Lower leg skin (tissue), 4 donors: ENCODE measurements at regions not wholly inside any gene's neighbourhood (a gene's known extent, or its start where the extent isn't known, plus 50 kb on each side); places are given as distances from the start of the nearest gene placed in this dataset.

Experiments
- DNase-seq, 2 donors: peaks; one replicate each; pipeline ENCODE4 v3.0.0-alpha.2; 2019; ENCODE audit warnings: low spot score in 2 of 2
- H3K4me3 ChIP-seq: fragments of 200-600 bp; sonication (generic); 2 replicates; pipeline ENCODE4 v1.5.1; 2017; ENCODE audit warnings: mild to moderate bottlenecking, low read depth; ENCODE audit not compliant: poor library complexity, severe bottlenecking
- POLR2A ChIP-seq, 2 donors: fragments of 450-650 bp; IDR thresholded peaks; one replicate each; pipeline ENCODE4 v1.6.1; 2016 to 2017; ENCODE audit warnings: antibody characterized with exemption in 2 of 2, mild to moderate bottlenecking in 1 of 2, moderate library complexity in 1 of 2
- WGBS, 2 donors: methylation state at CpG; one replicate each; pipeline ENCODE4 v1.1.5; 2018; 5-methylcytosine and 5-hydroxymethylcytosine counted together
- intact Hi-C: fragments of 100-400 bp; cut with DNase I; formaldehyde crosslinking; loops from one replicate; pipeline ENCODE4 v1.15.0; 2023; ENCODE audit warnings: low total_unique reads
- TF ChIP-seq, protein P1 (sequence below), 3 donors: fragments of 450-650 bp; IDR thresholded peaks; one replicate each; pipeline ENCODE4 v1.5.1; 2016; ENCODE audit warnings: antibody characterized with exemption in 3 of 3, mild to moderate bottlenecking in 3 of 3, moderate library complexity in 2 of 3

DNA sequence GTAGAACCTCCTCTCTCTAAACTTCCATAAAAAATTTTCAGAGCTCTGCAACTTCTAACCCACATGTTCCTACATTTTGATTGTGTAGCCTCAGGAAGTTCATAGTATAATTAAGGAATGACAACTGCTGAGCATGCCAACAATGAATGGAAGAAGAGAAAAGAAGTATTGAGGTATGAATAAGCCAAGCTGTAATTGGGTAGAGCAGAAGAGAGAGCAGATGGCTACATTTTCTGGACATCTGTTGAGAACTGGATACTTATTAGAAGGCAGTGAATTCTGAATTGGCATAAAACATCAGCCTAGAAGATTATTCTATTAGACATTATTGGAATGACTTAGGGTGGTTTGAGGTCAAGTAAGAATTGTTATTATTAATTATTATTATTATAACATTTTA, 728.3 kb upstream of the PHF14 start:
- no peak overlapping the region for H3K4me3 ChIP-seq
- no peak for DNase-seq
- intact Hi-C loops = no loop called here
- TF ChIP-seq POLR2A (IDR thresholded peaks at IDR 0.05) = no peak
- TF ChIP-seq, protein P1, sequence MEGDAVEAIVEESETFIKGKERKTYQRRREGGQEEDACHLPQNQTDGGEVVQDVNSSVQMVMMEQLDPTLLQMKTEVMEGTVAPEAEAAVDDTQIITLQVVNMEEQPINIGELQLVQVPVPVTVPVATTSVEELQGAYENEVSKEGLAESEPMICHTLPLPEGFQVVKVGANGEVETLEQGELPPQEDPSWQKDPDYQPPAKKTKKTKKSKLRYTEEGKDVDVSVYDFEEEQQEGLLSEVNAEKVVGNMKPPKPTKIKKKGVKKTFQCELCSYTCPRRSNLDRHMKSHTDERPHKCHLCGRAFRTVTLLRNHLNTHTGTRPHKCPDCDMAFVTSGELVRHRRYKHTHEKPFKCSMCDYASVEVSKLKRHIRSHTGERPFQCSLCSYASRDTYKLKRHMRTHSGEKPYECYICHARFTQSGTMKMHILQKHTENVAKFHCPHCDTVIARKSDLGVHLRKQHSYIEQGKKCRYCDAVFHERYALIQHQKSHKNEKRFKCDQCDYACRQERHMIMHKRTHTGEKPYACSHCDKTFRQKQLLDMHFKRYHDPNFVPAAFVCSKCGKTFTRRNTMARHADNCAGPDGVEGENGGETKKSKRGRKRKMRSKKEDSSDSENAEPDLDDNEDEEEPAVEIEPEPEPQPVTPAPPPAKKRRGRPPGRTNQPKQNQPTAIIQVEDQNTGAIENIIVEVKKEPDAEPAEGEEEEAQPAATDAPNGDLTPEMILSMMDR (IDR thresholded peaks at IDR 0.05) = no peak

DNA sequence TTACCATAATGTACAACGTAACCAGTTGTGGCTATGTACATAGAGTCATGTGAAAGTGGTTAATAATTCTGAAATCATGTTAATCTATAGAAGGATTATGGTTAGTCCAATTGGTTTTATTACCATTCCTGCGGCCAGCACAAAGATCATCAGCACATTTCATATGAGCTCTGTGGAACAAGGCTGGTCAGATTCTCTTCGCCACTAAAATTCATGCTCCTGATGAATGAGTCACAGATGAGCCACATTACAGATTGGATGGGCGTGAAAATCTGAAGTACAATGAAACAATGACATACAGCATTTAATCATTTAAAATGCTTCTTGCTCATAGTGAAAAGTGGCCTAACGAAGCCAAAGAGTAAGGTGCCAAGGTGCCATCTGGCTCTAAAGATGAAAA, 716.2 kb upstream of the PHF14 start:
- intact Hi-C loops = no loop called here
- 78 to 80% methylated on average over 5 of the region's 5 CpGs for WGBS, 2 donors
- DNase-seq = no peak
- TF ChIP-seq POLR2A (IDR thresholded peaks at IDR 0.05) = no peak
- TF ChIP-seq, protein P1 (IDR thresholded peaks at IDR 0.05) = no peak
- H3K4me3 ChIP-seq = no peak overlapping the region

DNA sequence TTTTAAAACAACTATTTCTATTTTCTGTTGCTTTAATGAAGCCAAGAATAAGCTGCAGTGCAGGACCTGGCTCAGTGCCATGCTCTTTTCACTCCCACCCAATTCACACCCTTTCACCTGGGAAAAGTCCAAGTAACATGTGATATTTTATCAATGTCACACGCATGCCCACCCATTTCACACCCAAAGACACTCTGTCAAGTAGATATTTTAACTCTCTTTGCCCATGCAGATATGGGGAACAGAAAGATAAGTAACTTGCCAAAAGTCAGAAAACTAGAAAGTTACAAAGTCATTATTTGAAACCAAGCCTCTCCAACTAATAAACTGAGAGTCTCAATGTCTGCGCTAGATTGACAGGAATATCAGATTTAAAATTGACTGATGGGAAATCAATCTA, 706.7 kb upstream of the PHF14 start:
- DNase-seq = no peak
- WGBS, 2 donors = 68 to 75% methylated on average over 2 of the region's 2 CpGs
- no peak overlapping the region for H3K4me3 ChIP-seq
- intact Hi-C loops = no loop called here
- TF ChIP-seq, protein P1 (IDR thresholded peaks at IDR 0.05) = no peak
- TF ChIP-seq POLR2A (IDR thresholded peaks at IDR 0.05) = no peak

DNA sequence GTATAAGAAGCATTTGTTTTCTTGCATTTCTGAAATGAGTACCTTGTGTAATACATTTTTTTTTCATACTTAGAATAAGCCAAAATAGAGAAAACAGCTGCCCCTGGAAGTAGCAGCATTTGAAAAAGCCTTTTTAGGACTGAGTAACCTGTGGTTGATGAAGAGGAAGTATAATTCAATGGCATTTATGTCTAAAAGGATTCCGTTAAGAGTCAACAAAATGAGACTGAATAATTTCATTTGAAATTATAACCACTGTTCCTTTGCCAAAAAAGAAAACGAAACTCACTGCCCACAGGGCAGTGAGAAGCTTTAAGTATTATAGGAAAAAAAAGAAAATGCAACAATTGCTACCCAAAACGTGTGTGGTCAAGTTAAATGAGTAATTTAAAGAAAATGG, 705.6 kb upstream of the PHF14 start:
- TF ChIP-seq POLR2A (IDR thresholded peaks at IDR 0.05) = no peak
- TF ChIP-seq, protein P1 (IDR thresholded peaks at IDR 0.05) = no peak
- no peak overlapping the region for H3K4me3 ChIP-seq
- 12 to 16% methylated on average over 3 of the region's 3 CpGs for whole genome bisulfite sequencing, 2 donors
- DNase-seq = no peak
- intact Hi-C loops = no loop called here

DNA sequence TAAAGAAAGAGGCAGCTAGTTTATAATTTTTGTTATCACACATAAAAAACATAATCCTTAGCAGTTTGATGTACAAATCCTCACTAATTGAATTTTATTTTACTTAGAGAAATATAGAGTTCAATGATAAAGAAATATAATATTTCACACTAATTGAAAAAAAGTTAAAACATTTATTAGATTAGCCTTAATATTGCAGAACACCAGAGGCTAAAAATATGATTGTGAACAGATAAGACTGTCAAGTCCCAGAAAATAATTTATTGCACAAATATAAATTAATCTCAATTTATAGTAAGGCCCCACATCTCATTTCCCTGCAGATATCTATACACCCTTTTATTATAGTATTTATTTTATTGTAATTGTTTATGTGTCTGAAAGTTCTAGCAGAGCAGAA, 690.8 kb upstream of the PHF14 start:
- no peak overlapping the region for H3K4me3 ChIP-seq
- DNase-seq = no peak
- intact Hi-C loops = no loop called here
- TF ChIP-seq, protein P1 (IDR thresholded peaks at IDR 0.05) = no peak
- TF ChIP-seq POLR2A (IDR thresholded peaks at IDR 0.05) = no peak

DNA sequence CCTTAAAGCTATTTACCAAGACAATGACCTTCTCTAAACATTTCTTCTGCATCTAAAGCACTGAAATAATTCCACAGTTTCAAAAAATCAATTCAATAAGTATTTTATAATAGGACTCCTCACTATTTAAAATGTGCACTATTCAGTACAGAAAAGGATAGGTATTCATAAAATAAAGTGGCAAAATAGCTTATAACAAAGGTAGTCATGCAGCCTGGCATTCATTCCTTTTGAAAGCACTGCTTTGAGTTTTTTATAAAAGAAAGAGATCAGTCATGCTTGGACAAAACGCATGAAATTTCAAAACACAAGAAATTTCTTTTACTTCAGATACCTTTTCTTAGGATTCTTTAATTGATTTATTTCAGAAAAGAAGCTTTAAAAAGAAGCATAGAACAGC, 689.7 kb upstream of the PHF14 start:
- no peak overlapping the region for H3K4me3 ChIP-seq
- TF ChIP-seq POLR2A (IDR thresholded peaks at IDR 0.05) = no peak
- TF ChIP-seq, protein P1 (IDR thresholded peaks at IDR 0.05) = no peak
- 81 to 93% methylated on average over 1 of the region's 1 CpG for WGBS, 2 donors
- intact Hi-C loops = no loop called here
- DNase-seq = no peak
